Smooth muscle cell (in vitro differentiated cells): ENCODE measurements at regions not wholly inside any gene's neighbourhood (a gene's known extent, or its start where the extent isn't known, plus 50 kb on each side); places are given as distances from the start of the nearest gene placed in this dataset.

Experiments used
- DNase-seq: peaks from one replicate; lab custom pipeline; 2025; ENCODE audit not compliant: unreplicated experiment; lab: John Stamatoyannopoulos, UW
- H2AFZ ChIP-seq: fragments of 200-600 bp; sonication (generic); 2 replicates; pipeline ENCODE4 v1.6.0; 2016; ENCODE audit warnings: antibody characterized with exemption, low read depth, mild to moderate bottlenecking
- H3F3A ChIP-seq: fragments of 200-600 bp; sonication (generic); 2 replicates; pipeline ENCODE4 v1.6.0; 2017; ENCODE audit warnings: antibody characterized with exemption, low read depth
- H3K27ac ChIP-seq: fragments of 200-600 bp; sonication (generic); 2 replicates; pipeline ENCODE4 v1.5.1; 2016; ENCODE audit warnings: low read depth, mild to moderate bottlenecking
- H3K27me3 ChIP-seq: fragments of 200-600 bp; sonication (generic); 2 replicates; pipeline ENCODE4 v1.6.1; 2016; ENCODE audit warnings: low read depth, mild to moderate bottlenecking
- H3K36me3 ChIP-seq: fragments of 200-600 bp; sonication (generic); 2 replicates; pipeline ENCODE4 v1.5.1; 2016; ENCODE audit warnings: low read depth
- H3K4me1 ChIP-seq: fragments of 200-600 bp; sonication (generic); 2 replicates; pipeline ENCODE4 v1.5.1; 2016; ENCODE audit warnings: low read depth
- H3K4me2 ChIP-seq: fragments of 200-600 bp; sonication (generic); 2 replicates; pipeline ENCODE4 v1.6.0; 2016; ENCODE audit warnings: mild to moderate bottlenecking
- H3K4me3 ChIP-seq: fragments of 200-600 bp; sonication (generic); 2 replicates; pipeline ENCODE4 v1.5.1; 2016; ENCODE audit warnings: mild to moderate bottlenecking
- H3K79me2 ChIP-seq: fragments of 200-600 bp; sonication (generic); 2 replicates; pipeline ENCODE4 v1.6.0; 2016; ENCODE audit warnings: low read depth, mild to moderate bottlenecking
- H3K9ac ChIP-seq: fragments of 200-600 bp; sonication (generic); 2 replicates; pipeline ENCODE4 v1.6.0; 2016; ENCODE audit warnings: low read depth
- H3K9me3 ChIP-seq: fragments of 200-600 bp; sonication (generic); replicated peaks from 2 replicates; pipeline ENCODE4 v1.5.1; 2016; ENCODE audit warnings: low read depth
- H4K20me1 ChIP-seq: fragments of 200-600 bp; sonication (generic); 2 replicates; pipeline ENCODE4 v1.6.0; 2016; ENCODE audit warnings: low read depth
- WGBS: methylation state at CpG from one replicate; pipeline ENCODE4 v1.1.7; 2016; ENCODE audit warnings: low lambda C conversion rate; 5-methylcytosine and 5-hydroxymethylcytosine counted together
- TF ChIP-seq, protein P1 (sequence below): fragments of 200-600 bp; sonication (generic); IDR thresholded peaks from 2 replicates; pipeline ENCODE4 v1.5.1; 2017; ENCODE audit warnings: borderline replicate concordance, mild to moderate bottlenecking, antibody characterized with exemption; ENCODE audit not compliant: insufficient read depth, poor library complexity, severe bottlenecking

DNA sequence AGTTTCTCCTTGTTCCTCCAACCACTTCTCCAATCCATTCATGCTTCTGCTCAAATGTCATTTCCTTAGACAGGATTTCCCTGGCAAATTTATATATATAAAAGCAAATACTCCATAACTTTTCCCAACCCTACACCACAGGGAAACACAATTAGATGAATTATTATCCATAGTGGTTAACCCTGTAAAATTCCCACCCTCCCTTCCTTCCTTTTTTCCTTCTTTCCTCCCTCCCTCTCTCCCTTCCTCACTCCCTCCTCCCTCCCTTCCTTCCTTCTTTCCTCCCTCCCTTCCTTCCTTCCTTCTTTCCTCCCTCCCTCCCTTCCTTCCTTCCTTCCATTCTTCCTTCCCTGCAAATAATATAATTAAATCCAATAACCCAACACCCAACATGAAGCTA is 617.7 kb downstream of the IRS1 start:
- Histone ChIP-seq H3F3A (no peaks in the 10 kb centered on the region), H3K36me3 (no peaks in the 10 kb centered on the region), H2AFZ (no peak overlapping the region), H3K9ac (no peak overlapping the region), H3K4me3 (no peak overlapping the region), H3K4me1 (peaks cover 15% of the 10 kb centered on the region), H3K79me2 (no peaks in the 10 kb centered on the region), H4K20me1 (no peaks in the 10 kb centered on the region), H3K4me2 (no peak overlapping the region), H3K27me3 (no peaks in the 10 kb centered on the region), H3K27ac (no peak overlapping the region), H3K9me3 (no peaks in the 10 kb centered on the region)
- DNase-seq: no peak
- TF ChIP-seq, protein P1, sequence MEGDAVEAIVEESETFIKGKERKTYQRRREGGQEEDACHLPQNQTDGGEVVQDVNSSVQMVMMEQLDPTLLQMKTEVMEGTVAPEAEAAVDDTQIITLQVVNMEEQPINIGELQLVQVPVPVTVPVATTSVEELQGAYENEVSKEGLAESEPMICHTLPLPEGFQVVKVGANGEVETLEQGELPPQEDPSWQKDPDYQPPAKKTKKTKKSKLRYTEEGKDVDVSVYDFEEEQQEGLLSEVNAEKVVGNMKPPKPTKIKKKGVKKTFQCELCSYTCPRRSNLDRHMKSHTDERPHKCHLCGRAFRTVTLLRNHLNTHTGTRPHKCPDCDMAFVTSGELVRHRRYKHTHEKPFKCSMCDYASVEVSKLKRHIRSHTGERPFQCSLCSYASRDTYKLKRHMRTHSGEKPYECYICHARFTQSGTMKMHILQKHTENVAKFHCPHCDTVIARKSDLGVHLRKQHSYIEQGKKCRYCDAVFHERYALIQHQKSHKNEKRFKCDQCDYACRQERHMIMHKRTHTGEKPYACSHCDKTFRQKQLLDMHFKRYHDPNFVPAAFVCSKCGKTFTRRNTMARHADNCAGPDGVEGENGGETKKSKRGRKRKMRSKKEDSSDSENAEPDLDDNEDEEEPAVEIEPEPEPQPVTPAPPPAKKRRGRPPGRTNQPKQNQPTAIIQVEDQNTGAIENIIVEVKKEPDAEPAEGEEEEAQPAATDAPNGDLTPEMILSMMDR: no peak

DNA sequence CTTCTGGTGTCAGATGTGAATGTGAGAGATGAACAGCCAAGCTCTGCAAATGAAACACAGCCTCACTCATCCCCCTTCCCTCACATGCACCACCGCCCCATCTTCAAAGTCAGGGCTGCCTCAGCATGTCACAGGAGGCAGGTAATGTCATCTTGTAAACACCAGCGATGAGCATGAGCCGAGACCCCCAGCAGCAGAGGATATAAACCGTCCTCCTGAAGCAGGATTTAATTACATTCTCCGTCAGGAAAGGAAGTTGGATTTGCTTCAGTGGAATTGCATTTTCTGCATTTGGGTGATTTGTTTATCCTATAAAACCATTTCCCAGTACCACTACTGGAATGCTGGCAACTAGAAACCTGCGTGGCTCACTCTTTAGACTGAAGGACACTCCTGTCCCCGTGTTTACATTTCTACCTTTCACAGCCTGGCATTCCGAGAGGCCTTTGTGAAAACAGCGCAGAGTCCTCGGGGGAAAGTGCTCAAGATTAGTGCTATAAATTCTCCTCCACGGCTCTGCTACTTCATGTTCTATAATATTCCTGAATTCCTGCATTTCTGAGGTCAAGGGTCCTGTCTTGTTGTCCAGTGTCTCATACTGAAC is 619.2 kb downstream of the IRS1 start:
- H3K36me3 ChIP-seq: no peaks in the 10 kb centered on the region
- H3K4me2 ChIP-seq: no peak overlapping the region
- no peaks in the 10 kb centered on the region for H3K27me3 ChIP-seq
- H3F3A ChIP-seq: no peaks in the 10 kb centered on the region
- H3K9ac ChIP-seq: no peak overlapping the region
- DNase-seq: no peak
- no peak overlapping the region for H3K4me3 ChIP-seq
- no peak overlapping the region for H2AFZ ChIP-seq
- no peaks in the 10 kb centered on the region for H3K79me2 ChIP-seq
- no peaks in the 10 kb centered on the region for H3K9me3 ChIP-seq
- WGBS: 86% methylated on average over 11 of the region's 11 CpGs
- TF ChIP-seq, protein P1: no peak
- H3K27ac ChIP-seq: no peak overlapping the region
- H3K4me1 ChIP-seq: peaks cover 8% of the 10 kb centered on the region
- H4K20me1 ChIP-seq: no peaks in the 10 kb centered on the region

DNA sequence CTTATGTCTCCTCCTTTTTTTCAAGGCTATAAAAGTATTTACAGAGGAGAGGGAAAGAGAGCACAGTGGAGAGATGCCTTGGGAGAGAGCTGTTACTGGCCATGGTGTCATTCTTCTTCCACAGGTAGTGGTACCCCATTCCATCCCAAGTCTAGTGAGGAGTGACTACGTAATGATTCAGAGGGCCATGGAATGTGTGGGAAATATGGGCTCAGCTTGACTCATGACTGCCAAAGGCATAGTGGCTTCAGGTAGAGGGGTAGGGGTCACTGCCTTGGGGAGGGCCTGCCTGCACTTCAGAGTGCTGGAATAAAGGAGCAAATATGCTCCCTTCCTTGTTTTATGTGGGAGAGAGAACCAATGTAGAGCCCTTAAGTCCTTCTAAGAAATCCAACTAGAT is 620.6 kb downstream of the IRS1 start:
- H3K4me3 ChIP-seq: no peak overlapping the region
- no peaks in the 10 kb centered on the region for H3K27me3 ChIP-seq
- no peaks in the 10 kb centered on the region for H4K20me1 ChIP-seq
- H3K4me2 ChIP-seq: no peak overlapping the region
- no peak for DNase-seq
- H3K4me1 ChIP-seq: peaks cover 3% of the 10 kb centered on the region
- 93% methylated on average over 1 of the region's 1 CpG for WGBS
- no peaks in the 10 kb centered on the region for H3F3A ChIP-seq
- H3K9ac ChIP-seq: no peak overlapping the region
- H2AFZ ChIP-seq: no peak overlapping the region
- no peaks in the 10 kb centered on the region for H3K79me2 ChIP-seq
- H3K27ac ChIP-seq: no peak overlapping the region
- H3K9me3 ChIP-seq: no peaks in the 10 kb centered on the region
- no peaks in the 10 kb centered on the region for H3K36me3 ChIP-seq
- TF ChIP-seq, protein P1: no peak

DNA sequence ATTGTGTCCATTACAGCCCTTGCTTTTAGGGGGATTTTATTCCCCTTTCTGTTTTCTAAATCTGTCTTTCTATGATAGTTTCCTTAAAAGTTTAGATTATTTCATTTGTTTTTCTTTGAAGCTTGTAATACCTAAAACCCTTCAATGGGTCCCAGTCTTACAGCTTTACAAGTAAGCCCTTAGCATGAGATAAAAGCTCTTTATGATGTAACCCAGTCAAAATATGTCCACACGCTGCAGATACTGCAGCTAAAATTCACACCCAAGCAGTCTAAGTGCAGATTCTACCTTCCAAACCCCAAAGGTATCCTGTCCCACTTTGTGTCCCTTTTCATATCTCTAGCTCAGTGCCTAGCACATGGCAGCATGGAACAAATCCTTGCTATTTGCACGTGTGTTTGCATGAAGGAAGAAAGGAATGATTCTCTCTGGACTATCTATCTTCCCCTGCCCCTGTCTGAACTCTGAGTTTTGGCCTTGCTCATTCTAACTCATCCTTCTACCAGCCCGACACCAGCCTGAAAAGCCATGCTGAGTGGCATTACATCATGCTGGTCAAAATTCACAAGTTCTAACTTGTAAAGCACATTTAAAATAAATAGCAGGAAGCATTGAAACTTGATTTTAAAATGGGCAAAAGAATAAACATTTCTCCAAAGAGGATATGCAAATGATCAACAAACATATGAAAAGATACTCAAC is 623.2 kb downstream of the IRS1 start:
- TF ChIP-seq, protein P1: no peak
- WGBS: 21% methylated on average over 3 of the region's 3 CpGs

More for the DNA sequence above, 623.2 kb downstream of the IRS1 start:
- H3K4me3 ChIP-seq: no peak overlapping the region
- H3K9ac ChIP-seq: no peak overlapping the region
- peaks cover 3% of the 10 kb centered on the region for H3K4me1 ChIP-seq
- H4K20me1 ChIP-seq: no peaks in the 10 kb centered on the region
- H3K79me2 ChIP-seq: no peaks in the 10 kb centered on the region
- no peak for DNase-seq
- no peak overlapping the region for H3K4me2 ChIP-seq
- no peak overlapping the region for H3K27ac ChIP-seq
- H3K36me3 ChIP-seq: no peaks in the 10 kb centered on the region
- peak overlapping the region; percentile 76 for H2AFZ ChIP-seq
- no peaks in the 10 kb centered on the region for H3F3A ChIP-seq
- H3K9me3 ChIP-seq: no peaks in the 10 kb centered on the region
- no peaks in the 10 kb centered on the region for H3K27me3 ChIP-seq
